Subcutaneous abdominal adipose tissue (tissue), 5 donors: ENCODE measurements at regions not wholly inside any gene's neighbourhood (a gene's known extent, or its start where the extent isn't known, plus 50 kb on each side); places are given as distances from the start of the nearest gene placed in this dataset.
"Not testable (repeated sequence)": the region's sequence is repeated elsewhere in the genome, so short reads cannot be mapped to it uniquely, and the experiment has no call there.

Source experiments
- H3K27ac ChIP-seq: one replicate; pipeline ENCODE4 v1.7.0; 2013; ENCODE audit warnings: low read depth, mild to moderate bottlenecking, inconsistent platforms, low read length, moderate library complexity
- H3K27me3 ChIP-seq, 5 donors: one replicate each; pipeline ENCODE4 v1.7.0; 2013; ENCODE audit warnings: low read length in 5 of 5, inconsistent platforms in 1 of 5; ENCODE audit not compliant: control insufficient read depth in 5 of 5, insufficient read depth in 4 of 5
- H3K36me3 ChIP-seq, 5 donors: one replicate each; pipeline ENCODE4 v1.7.0; 2013; ENCODE audit warnings: low read length in 5 of 5; ENCODE audit not compliant: control insufficient read depth in 5 of 5, insufficient read depth in 5 of 5
- H3K4me1 ChIP-seq, 5 donors: one replicate each; pipeline ENCODE4 v1.7.0; 2013; ENCODE audit warnings: low read length in 5 of 5, mild to moderate bottlenecking in 3 of 5, moderate library complexity in 1 of 5; ENCODE audit not compliant: control insufficient read depth in 5 of 5, insufficient read depth in 5 of 5
- H3K4me3 ChIP-seq, 5 donors: one replicate each; pipeline ENCODE4 v1.7.0; 2013; ENCODE audit warnings: low read length in 5 of 5, low read depth in 1 of 5
- H3K9ac ChIP-seq, 5 donors: one replicate each; pipeline ENCODE4 v1.7.0; 2013; ENCODE audit warnings: low read length in 5 of 5, mild to moderate bottlenecking in 4 of 5, moderate library complexity in 3 of 5
- H3K9me3 ChIP-seq, 5 donors: one replicate each; pipeline ENCODE4 v1.7.0; 2013; ENCODE audit warnings: low read length in 5 of 5; ENCODE audit not compliant: control insufficient read depth in 5 of 5
- donor health status: healthy.
- donor health status: healthy.
- donor health status: healthy.
- donor health status: healthy.
- donor health status: healthy.

- Histone ChIP-seq H3K9ac (no peak overlapping the region), H3K4me3 (no peak overlapping the region), H3K36me3 (no peaks in the 10 kb centered on the region), H3K4me1 (no peaks in the 10 kb centered on the region), H3K27ac (no peak overlapping the region), H3K27me3 (no peaks in the 10 kb centered on the region), H3K9me3 (no peaks in the 10 kb centered on the region)
Measured at GRCh38 chr4:31022702-31023101, 302.5 kb downstream of the PCDH7 start.

DNA sequence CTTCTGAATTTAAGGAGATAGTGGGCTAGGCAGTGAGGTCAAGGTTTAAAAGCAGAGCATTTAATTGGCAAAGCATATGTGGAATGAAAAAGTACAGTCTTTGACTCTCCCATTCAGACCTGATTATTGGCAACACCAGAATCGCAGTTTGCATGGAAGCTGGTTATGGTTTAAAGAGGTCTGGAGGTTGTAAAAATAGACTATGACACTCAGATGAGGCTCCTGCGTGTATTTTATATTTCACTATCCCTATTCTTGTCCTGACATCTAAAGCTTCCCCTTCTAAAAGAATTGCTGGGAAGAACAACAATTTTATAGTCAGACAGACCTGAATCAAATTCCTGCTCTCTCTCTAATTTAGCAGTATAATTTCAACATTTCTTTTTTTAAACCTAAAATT, 302.9 kb downstream of the PCDH7 start:
- no peaks in the 10 kb centered on the region for H3K9me3 ChIP-seq
- H3K27me3 ChIP-seq, result no peaks in the 10 kb centered on the region
- H3K27ac ChIP-seq, result no peak overlapping the region
- H3K4me1 ChIP-seq, result no peaks in the 10 kb centered on the region
- H3K9ac ChIP-seq, result no peak overlapping the region
- H3K4me3 ChIP-seq, result no peak overlapping the region
- H3K36me3 ChIP-seq, result no peaks in the 10 kb centered on the region

DNA sequence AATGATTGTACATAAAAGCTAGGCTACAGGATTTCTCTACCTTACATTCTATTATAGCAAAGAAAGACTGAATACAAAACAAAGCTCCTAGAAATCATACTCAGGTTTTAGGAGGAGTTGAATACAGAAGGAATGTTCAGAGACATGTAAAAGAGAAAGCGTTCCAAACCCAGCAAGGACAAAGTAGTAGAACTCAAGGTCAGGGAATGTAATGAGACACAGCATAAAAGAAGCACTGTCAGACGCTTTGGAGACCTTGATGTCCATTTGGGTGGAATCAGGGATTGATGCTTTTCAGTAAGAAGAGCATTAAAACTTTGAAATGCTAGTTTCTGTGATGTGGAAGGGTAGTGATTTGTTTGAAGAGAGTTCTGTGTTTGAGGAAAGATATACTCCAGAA, 303.6 kb downstream of the PCDH7 start:
- Histone ChIP-seq H3K9me3 (no peaks in the 10 kb centered on the region), H3K27ac (no peak overlapping the region), H3K36me3 (no peaks in the 10 kb centered on the region), H3K9ac (no peak overlapping the region), H3K27me3 (no peaks in the 10 kb centered on the region), H3K4me3 (no peak overlapping the region), H3K4me1 (no peaks in the 10 kb centered on the region)

DNA sequence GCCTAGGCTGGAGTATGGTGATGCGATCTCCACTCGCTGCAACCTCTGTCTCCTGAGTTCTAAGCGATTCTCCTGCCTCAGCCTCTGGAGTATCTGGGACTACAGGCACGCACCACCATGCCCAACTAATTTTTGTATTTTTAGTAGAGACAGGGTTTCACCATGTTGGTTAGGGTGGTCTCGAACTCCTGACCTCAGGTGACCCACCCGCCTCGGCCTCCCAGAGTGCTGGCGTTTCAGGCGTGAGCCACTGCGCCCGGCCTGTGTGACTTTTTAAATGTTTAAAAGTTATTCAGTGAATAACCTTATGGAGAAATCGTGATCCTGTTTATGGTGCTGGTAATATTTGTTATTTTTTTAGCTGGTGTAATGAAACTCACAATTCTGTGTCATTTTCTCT, 304.6 kb downstream of the PCDH7 start:
- H3K9me3 ChIP-seq, H3K4me3 ChIP-seq, H3K27ac ChIP-seq, H3K36me3 ChIP-seq, H3K9ac ChIP-seq, H3K4me1 ChIP-seq, H3K27me3 ChIP-seq: not testable (repeated sequence)

DNA sequence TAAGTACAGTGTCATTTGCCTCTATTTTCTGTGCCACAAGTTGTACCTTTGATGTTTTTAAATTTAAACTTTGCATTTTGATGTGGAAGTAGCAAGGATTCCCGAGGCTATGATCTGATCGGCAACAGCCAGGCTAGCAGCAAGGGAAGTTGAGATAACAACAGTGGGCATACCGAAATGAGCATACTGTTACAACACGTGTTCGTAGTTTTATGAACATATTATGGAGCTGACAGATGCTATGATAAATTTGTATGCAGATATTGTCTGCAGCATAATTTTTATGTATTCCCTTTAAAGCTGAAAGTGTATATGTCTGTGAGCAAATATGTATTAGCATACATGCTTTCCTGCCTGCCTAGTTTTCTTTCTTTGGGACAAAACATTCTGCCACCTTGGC, 306.1 kb downstream of the PCDH7 start:
- Histone ChIP-seq H3K27ac (no peak overlapping the region), H3K27me3 (no peaks in the 10 kb centered on the region), H3K4me3 (no peak overlapping the region), H3K4me1 (no peaks in the 10 kb centered on the region), H3K9me3 (no peaks in the 10 kb centered on the region), H3K9ac (no peak overlapping the region), H3K36me3 (no peaks in the 10 kb centered on the region)

GRCh38 chr4:31034550-31034949, 314.4 kb downstream of the PCDH7 start:
- H3K4me1 ChIP-seq, result no peaks in the 10 kb centered on the region
- H3K9ac ChIP-seq, result no peak overlapping the region
- no peak overlapping the region for H3K4me3 ChIP-seq
- no peaks in the 10 kb centered on the region for H3K9me3 ChIP-seq
- no peaks in the 10 kb centered on the region for H3K36me3 ChIP-seq
- H3K27ac ChIP-seq, result no peak overlapping the region
- H3K27me3 ChIP-seq, result no peaks in the 10 kb centered on the region

- Histone ChIP-seq H3K27me3 (no peaks in the 10 kb centered on the region), H3K4me3 (no peak overlapping the region), H3K9me3 (no peaks in the 10 kb centered on the region), H3K27ac (no peak overlapping the region), H3K9ac (no peak overlapping the region), H3K4me1 (no peaks in the 10 kb centered on the region), H3K36me3 (no peaks in the 10 kb centered on the region)
Measured at GRCh38 chr4:31035761-31036160, 315.6 kb downstream of the PCDH7 start.

DNA sequence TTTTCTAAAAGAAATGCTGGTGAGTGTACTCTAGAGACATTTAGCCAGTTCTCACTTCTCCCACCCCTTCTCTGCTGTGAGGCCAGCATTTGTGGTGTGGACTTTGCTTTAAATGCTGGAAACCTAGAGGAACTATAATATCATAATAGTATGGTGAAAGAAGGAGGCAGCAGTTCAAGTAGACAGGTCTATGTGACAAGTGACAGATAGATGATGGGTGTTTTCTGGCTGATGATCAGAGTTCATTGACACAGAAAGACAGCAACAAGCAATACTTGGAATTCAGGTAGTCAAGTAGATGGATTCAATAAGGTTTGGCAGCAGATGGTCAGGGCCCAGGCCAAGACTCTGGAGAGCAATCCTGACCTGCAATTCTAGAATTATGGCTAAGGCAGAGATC, 317.5 kb downstream of the PCDH7 start:
- Histone ChIP-seq H3K9ac (no peak overlapping the region), H3K9me3 (no peaks in the 10 kb centered on the region), H3K4me3 (no peak overlapping the region), H3K27me3 (no peaks in the 10 kb centered on the region), H3K4me1 (no peaks in the 10 kb centered on the region), H3K36me3 (no peaks in the 10 kb centered on the region), H3K27ac (no peak overlapping the region)

DNA sequence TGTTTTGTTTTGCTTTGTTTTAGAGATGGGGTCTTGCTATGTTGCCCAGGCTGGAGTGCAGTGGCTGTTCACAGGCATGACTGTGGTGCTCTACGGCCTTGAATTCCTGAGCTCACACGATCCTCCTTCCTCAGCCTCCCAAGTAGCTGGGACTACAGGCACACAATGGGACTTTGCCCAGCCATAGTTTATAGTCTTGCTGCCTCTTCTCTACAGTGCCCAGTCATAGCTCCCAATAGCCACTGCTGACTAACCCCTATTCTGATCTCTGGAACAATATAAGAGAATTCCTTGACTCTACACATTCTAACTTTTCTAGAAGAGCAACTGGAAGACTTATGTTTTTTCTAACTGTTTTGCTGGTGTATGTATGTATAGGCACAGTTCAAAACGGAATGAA, 319.2 kb downstream of the PCDH7 start:
- no peaks in the 10 kb centered on the region for H3K27me3 ChIP-seq
- H3K27ac ChIP-seq, result no peak overlapping the region
- no peaks in the 10 kb centered on the region for H3K9me3 ChIP-seq
- no peak overlapping the region for H3K9ac ChIP-seq
- H3K4me1 ChIP-seq, result peaks cover 0 to 3% (median 0%) of the 10 kb centered on the region in 5 donors
- H3K4me3 ChIP-seq, result no peak overlapping the region
- H3K36me3 ChIP-seq, result no peaks in the 10 kb centered on the region

GRCh38 chr4:31040106-31040505, 319.9 kb downstream of the PCDH7 start:
- Histone ChIP-seq H3K27ac (no peak overlapping the region), H3K4me1 (peaks cover 0 to 3% (median 0%) of the 10 kb centered on the region in 5 donors), H3K27me3 (no peaks in the 10 kb centered on the region), H3K9ac (no peak overlapping the region), H3K9me3 (no peaks in the 10 kb centered on the region), H3K36me3 (no peaks in the 10 kb centered on the region), H3K4me3 (no peak overlapping the region)

GRCh38 chr4:31041385-31041784, 321.2 kb downstream of the PCDH7 start:
- Histone ChIP-seq H3K4me1 (peaks cover 0 to 3% (median 0%) of the 10 kb centered on the region in 5 donors), H3K9ac (no peak overlapping the region), H3K9me3 (no peaks in the 10 kb centered on the region), H3K27ac (no peak overlapping the region), H3K36me3 (no peaks in the 10 kb centered on the region), H3K27me3 (no peaks in the 10 kb centered on the region), H3K4me3 (no peak overlapping the region)
